Adrenal gland (tissue), 9 donors: ENCODE measurements at regions not wholly inside any gene's neighbourhood (a gene's known extent, or its start where the extent isn't known, plus 50 kb on each side); places are given as distances from the start of the nearest gene placed in this dataset.

Experiments used
- DNase-seq, 7 donors: peaks; one replicate each; pipeline ENCODE4 v3.0.0-alpha.2; 2019 to 2020
- H3K27ac ChIP-seq, 5 donors: fragments of 200-600 bp; sonication (generic) in 4 of 5; 1 replicate in 3 of 5; 2 replicates in 2 of 5; pipeline versions ENCODE4 v1.5.1 to v1.8.0; 2016 to 2020; ENCODE audit warnings: mild to moderate bottlenecking in 1 of 5
- H3K27me3 ChIP-seq: fragments of 200-600 bp; 2 replicates; pipeline ENCODE4 v1.8.0; 2021
- H3K36me3 ChIP-seq, 2 donors: fragments of 200-600 bp; replicated peaks in 1 of 2; 1 replicate in 1 of 2; 2 replicates in 1 of 2; pipeline versions ENCODE4 v1.5.1 to v1.8.0; 2018 to 2022
- H3K4me1 ChIP-seq, 2 donors: fragments of 200-600 bp; replicated peaks in 1 of 2; 1 replicate in 1 of 2; 2 replicates in 1 of 2; pipeline versions ENCODE4 v1.5.1 to v1.8.0; 2018 to 2021
- H3K4me3 ChIP-seq, 4 donors: fragments of 200-600 bp; sonication (generic) in 3 of 4; one replicate each; pipeline ENCODE4 v1.5.1; 2016 to 2018
- H3K9me3 ChIP-seq, 3 donors: fragments of 200-600 bp; sonication (generic) in 1 of 3; replicated peaks in 1 of 3; 1 replicate in 2 of 3; 2 replicates in 1 of 3; pipeline versions ENCODE4 v1.5.1 to v1.8.0; 2016 to 2021
- CTCF ChIP-seq, 6 experiments: fragments of 450-650 bp in 4 of 6; fragments of 200-600 bp in 2 of 6; sonication (generic) in 1 of 6; IDR thresholded peaks; 1 replicate in 5 of 6; 2 replicates in 1 of 6; pipeline versions ENCODE4 v1.5.1 to v1.8.0; 2016 to 2021; ENCODE audit warnings: antibody characterized with exemption in 6 of 6, mild to moderate bottlenecking in 2 of 6, moderate library complexity in 1 of 6
- POLR2A ChIP-seq, 2 donors: fragments of 450-650 bp; IDR thresholded peaks; one replicate each; pipeline ENCODE4 v1.6.1; 2017; ENCODE audit warnings: antibody characterized with exemption in 2 of 2, mild to moderate bottlenecking in 2 of 2, moderate library complexity in 1 of 2
- WGBS, 4 donors: extraction: QIAGEN DNeasy Blood & Tissue Kit in 2 of 4; methylation state at CpG; one replicate each; pipeline versions ENCODE4 v1.1.5 to v1.1.7; 2013 to 2017; 5-methylcytosine and 5-hydroxymethylcytosine counted together
- intact Hi-C, 2 donors: fragments of 100-400 bp; cut with DNase I; formaldehyde crosslinking; loops; one replicate each; pipeline versions ENCODE4 v1.14.1 to v1.15.0; 2022 to 2023
- donor health status: healthy with polysubstance abuse.
- donor health status: Bipolar disorder and iron deficiency.
- donor health status: DM: yes; HTN: yes; CAD: no.
- donor health status: DM: no; HTN: no; CAD: no.
- donor health status: DM: no; HTN: no; CAD: no.

DNA sequence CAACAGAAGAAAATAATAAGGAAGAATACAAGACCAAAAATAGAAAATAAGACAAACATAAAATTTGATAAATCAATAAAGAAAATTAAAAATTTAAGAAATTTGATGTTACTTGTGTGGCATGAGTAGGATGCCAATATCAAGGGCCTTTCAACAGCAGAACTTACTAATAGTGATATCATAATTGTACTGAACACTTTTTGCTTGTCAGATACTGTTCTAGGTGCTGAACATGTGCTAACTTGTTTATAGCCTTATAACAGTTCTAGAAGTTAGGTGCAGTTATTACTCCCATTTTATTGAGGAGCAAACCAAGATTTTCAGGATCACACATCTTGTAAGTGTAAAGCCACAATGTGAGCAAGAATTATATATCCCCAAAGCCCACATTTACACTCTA, 546.0 kb upstream of the EPHA5 start:
- DNase-seq = no peak
- Histone ChIP-seq H3K4me1 (no peaks in the 10 kb centered on the region), H3K4me3 (no peak overlapping the region), H3K36me3 (no peaks in the 10 kb centered on the region), H3K27ac (no peak overlapping the region), H3K9me3 (no peaks in the 10 kb centered on the region), H3K27me3 (no peaks in the 10 kb centered on the region)
- intact Hi-C loops = no loop called here
- TF ChIP-seq CTCF (IDR thresholded peaks at IDR 0.05) (no peak), POLR2A (IDR thresholded peaks at IDR 0.05) (no peak)

DNA sequence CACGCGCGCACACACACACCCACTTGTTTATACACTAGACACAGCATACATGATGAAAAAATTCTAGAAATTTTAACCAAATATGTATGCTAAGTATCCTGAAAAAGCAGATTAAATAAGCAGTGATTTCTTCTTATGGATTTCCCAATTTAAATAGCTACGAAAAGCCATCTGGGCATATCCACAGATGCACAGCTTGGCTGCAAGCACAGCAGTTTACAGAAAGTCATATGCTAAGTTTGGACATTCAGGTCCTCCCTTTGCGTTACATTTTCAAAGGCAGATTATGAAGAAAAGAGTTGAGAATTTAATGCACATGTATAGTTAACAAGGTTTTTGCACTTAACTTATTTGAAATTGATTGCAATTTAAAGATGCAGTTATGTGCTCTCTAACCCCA, 542.2 kb upstream of the EPHA5 start:
- Histone ChIP-seq H3K9me3 (no peaks in the 10 kb centered on the region), H3K27ac (no peak overlapping the region), H3K27me3 (no peaks in the 10 kb centered on the region), H3K36me3 (no peaks in the 10 kb centered on the region), H3K4me3 (no peak overlapping the region), H3K4me1 (no peaks in the 10 kb centered on the region)
- 86 to 90% (median 86%) methylated on average over 5 of the region's 5 CpGs for WGBS, 4 donors
- no peak for DNase-seq
- no peak for TF ChIP-seq CTCF (IDR thresholded peaks at IDR 0.05)
- no peak for TF ChIP-seq POLR2A (IDR thresholded peaks at IDR 0.05)
- intact Hi-C loops = no loop called here

GRCh38 chr4:66204534-66205247, 534.4 kb upstream of the EPHA5 start:
- H3K4me3 ChIP-seq = no peak overlapping the region
- no peak for TF ChIP-seq POLR2A (IDR thresholded peaks at IDR 0.05)
- no peaks in the 10 kb centered on the region for H3K36me3 ChIP-seq
- WGBS, 4 donors = 39 to 45% (median 43%) methylated on average over 3 of the region's 3 CpGs
- H3K9me3 ChIP-seq = no peaks in the 10 kb centered on the region
- no peak overlapping the region for H3K27ac ChIP-seq
- DNase-seq = no peak
- intact Hi-C loops = no loop called here
- H3K4me1 ChIP-seq = no peaks in the 10 kb centered on the region
- H3K27me3 ChIP-seq = no peaks in the 10 kb centered on the region

GRCh38 chr4:66202870-66203269, 532.6 kb upstream of the EPHA5 start:
- no peak overlapping the region for H3K4me3 ChIP-seq
- WGBS, 4 donors = 74 to 85% (median 77%) methylated on average over 4 of the region's 4 CpGs
- no peaks in the 10 kb centered on the region for H3K4me1 ChIP-seq
- no peak overlapping the region for H3K27ac ChIP-seq
- no peaks in the 10 kb centered on the region for H3K27me3 ChIP-seq
- intact Hi-C loops = no loop called here
- H3K36me3 ChIP-seq = no peaks in the 10 kb centered on the region
- TF ChIP-seq POLR2A (IDR thresholded peaks at IDR 0.05) (no peak), CTCF (IDR thresholded peaks at IDR 0.05) (no peak)
- no peak for DNase-seq
- H3K9me3 ChIP-seq = no peaks in the 10 kb centered on the region

GRCh38 chr4:66197451-66197850, 527.2 kb upstream of the EPHA5 start:
- no peak for TF ChIP-seq CTCF (IDR thresholded peaks at IDR 0.05)
- TF ChIP-seq POLR2A (IDR thresholded peaks at IDR 0.05) = no peak
- no peaks in the 10 kb centered on the region for H3K36me3 ChIP-seq
- no peaks in the 10 kb centered on the region for H3K27me3 ChIP-seq
- 11 to 26% (median 20%) methylated on average over 1 of the region's 1 CpG for WGBS, 4 donors
- H3K4me1 ChIP-seq = no peaks in the 10 kb centered on the region
- no peaks in the 10 kb centered on the region for H3K9me3 ChIP-seq
- no peak overlapping the region for H3K27ac ChIP-seq
- intact Hi-C loops = no loop called here
- no peak for DNase-seq
- H3K4me3 ChIP-seq = no peak overlapping the region
